Nephron progenitor cell (in vitro differentiated cells): ENCODE measurements at regions not wholly inside any gene's neighbourhood (a gene's known extent, or its start where the extent isn't known, plus 50 kb on each side); places are given as distances from the start of the nearest gene placed in this dataset.
"Not testable (repeated sequence)": the region's sequence is repeated elsewhere in the genome, so short reads cannot be mapped to it uniquely, and the experiment has no call there.

ENCODE experiments used
- DNase-seq: peaks from one replicate; pipeline ENCODE4 v3.0.0; 2021
- H3K27ac Mint-ChIP-seq: 2 replicates; pipeline ENCODE4 v1.8.0; 2021; ENCODE audit warnings: mild to moderate bottlenecking, moderate library complexity, mixed read lengths
- H3K27me3 Mint-ChIP-seq: 2 replicates; pipeline ENCODE4 v1.8.0; 2021; ENCODE audit warnings: mild to moderate bottlenecking, low read depth, mixed read lengths; ENCODE audit not compliant: poor library complexity
- H3K36me3 Mint-ChIP-seq: 2 replicates; pipeline ENCODE4 v1.8.0; 2021; ENCODE audit warnings: low read depth, mixed read lengths
- H3K4me1 Mint-ChIP-seq: 2 replicates; pipeline ENCODE4 v1.8.0; 2021; ENCODE audit warnings: mixed read lengths
- H3K4me3 Mint-ChIP-seq: 2 replicates; pipeline ENCODE4 v1.8.0; 2021; ENCODE audit warnings: mild to moderate bottlenecking, moderate library complexity, mixed read lengths
- H3K9me3 Mint-ChIP-seq: 2 replicates; pipeline ENCODE4 v1.8.0; 2021; ENCODE audit warnings: mild to moderate bottlenecking, moderate library complexity, mixed read lengths
- CTCF ChIP-seq: fragments of 200-600 bp; sonication (generic); IDR thresholded peaks from 2 replicates; pipeline ENCODE4 v1.5.0; 2021; ENCODE audit warnings: antibody characterized with exemption

DNA sequence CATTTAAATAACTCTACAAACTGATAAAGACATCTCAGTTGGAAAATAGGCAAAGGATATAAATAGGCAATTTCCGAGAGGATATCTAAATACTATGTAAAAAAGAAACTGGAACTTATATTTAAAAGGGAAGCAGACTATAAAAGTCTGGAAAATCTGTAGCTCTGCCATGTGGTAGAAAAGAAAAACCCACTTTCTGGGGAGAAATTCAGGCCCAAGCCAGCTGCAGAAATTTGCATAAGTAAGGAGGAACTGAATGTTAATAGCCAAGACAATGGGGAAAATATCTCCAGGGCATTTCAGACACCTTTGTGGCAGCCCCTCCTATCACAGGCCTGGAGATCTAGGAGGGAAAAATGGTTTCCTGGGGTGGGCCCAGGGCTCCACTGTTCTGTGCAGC lies 97.8 kb upstream of the ZBED5 start:
- H3K27ac Mint-ChIP-seq: no peak overlapping the region
- H3K9me3 Mint-ChIP-seq: peaks cover 22% of the 10 kb centered on the region
- H3K4me1 Mint-ChIP-seq: no peaks in the 10 kb centered on the region
- no peak for DNase-seq
- no peak for TF ChIP-seq CTCF
- no peak overlapping the region for H3K4me3 Mint-ChIP-seq
- peaks cover 8% of the 10 kb centered on the region for H3K27me3 Mint-ChIP-seq
- no peaks in the 10 kb centered on the region for H3K36me3 Mint-ChIP-seq

- peaks cover 8% of the 10 kb centered on the region for H3K27me3 Mint-ChIP-seq
- no peak overlapping the region for H3K4me3 Mint-ChIP-seq
- no peaks in the 10 kb centered on the region for H3K36me3 Mint-ChIP-seq
- H3K9me3 Mint-ChIP-seq: peaks cover 27% of the 10 kb centered on the region
- DNase-seq: no peak
- no peak for TF ChIP-seq CTCF
- no peaks in the 10 kb centered on the region for H3K4me1 Mint-ChIP-seq
- H3K27ac Mint-ChIP-seq: no peak overlapping the region
Measured at GRCh38 chr11:10954184-10954583, 96.3 kb upstream of the ZBED5 start.

- Mint-ChIP-seq H3K36me3 (no peaks in the 10 kb centered on the region), H3K4me1 (no peaks in the 10 kb centered on the region), H3K27me3 (peaks cover 11% of the 10 kb centered on the region), H3K27ac (no peak overlapping the region), H3K9me3 (peaks cover 35% of the 10 kb centered on the region), H3K4me3 (no peak overlapping the region)
- DNase-seq: no peak
- no peak for TF ChIP-seq CTCF
Measured at GRCh38 chr11:10952872-10953271, 95.0 kb upstream of the ZBED5 start.

- not testable (repeated sequence) for H3K4me1 Mint-ChIP-seq, H3K27me3 Mint-ChIP-seq, H3K27ac Mint-ChIP-seq, H3K4me3 Mint-ChIP-seq, H3K36me3 Mint-ChIP-seq, DNase-seq
- peaks cover 30% of the 10 kb centered on the region for H3K9me3 Mint-ChIP-seq
Measured at GRCh38 chr11:10947935-10948334, 90.1 kb upstream of the ZBED5 start.

DNA sequence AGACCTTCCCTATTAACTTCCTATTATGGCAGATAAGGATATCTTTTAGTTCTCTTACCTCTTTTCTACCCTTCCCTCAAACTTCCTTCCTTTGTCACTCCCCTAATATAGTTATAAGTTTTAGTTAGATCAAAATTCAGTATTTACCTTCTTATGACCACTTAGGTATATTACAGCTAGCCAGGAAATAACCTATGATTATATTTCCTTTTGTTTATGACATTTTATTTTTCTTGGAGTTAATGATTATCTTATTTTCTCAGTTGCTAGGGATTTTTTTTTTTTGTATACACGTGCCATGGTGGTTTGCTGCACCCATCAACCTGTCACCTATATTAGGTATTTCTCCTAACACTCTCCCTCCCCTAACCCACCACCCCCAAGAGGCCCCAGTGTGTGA lies 88.2 kb upstream of the ZBED5 start:
- no peak for TF ChIP-seq CTCF
- Mint-ChIP-seq H3K27ac (no peak overlapping the region), H3K9me3 (peaks cover 30% of the 10 kb centered on the region), H3K27me3 (peaks cover 3% of the 10 kb centered on the region), H3K4me3 (no peak overlapping the region), H3K36me3 (no peaks in the 10 kb centered on the region), H3K4me1 (no peaks in the 10 kb centered on the region)
- DNase-seq: no peak

GRCh38 chr11:10945196-10945595 lies 87.3 kb upstream of the ZBED5 start:
- no peak for DNase-seq
- Mint-ChIP-seq H3K27me3 (peaks cover 3% of the 10 kb centered on the region), H3K4me1 (no peaks in the 10 kb centered on the region), H3K27ac (no peak overlapping the region), H3K9me3 (peaks cover 24% of the 10 kb centered on the region), H3K4me3 (no peak overlapping the region), H3K36me3 (no peaks in the 10 kb centered on the region)
- no peak for TF ChIP-seq CTCF
